HepG2 (cell line): ENCODE measurements at regions not wholly inside any gene's neighbourhood (a gene's known extent, or its start where the extent isn't known, plus 50 kb on each side); places are given as distances from the start of the nearest gene placed in this dataset.

Source experiments
- ATAC-seq: fragments of 200-7000 bp; cut with Tn5 transposase; 3 replicates; pipeline ENCODE4 v1.9.1; 2020; ENCODE audit warnings: mild to moderate bottlenecking, moderate library complexity
- BruUV-seq: library from RNA; stranded (reverse); fragments of 400-500 nt; replicated peaks from 2 replicates; lab custom pipeline; 2021; lab: Mats Ljungman, UMichigan
- CTCF ChIA-PET: fragments of 300-600 bp; formaldehyde crosslinking; extraction: SDS; loops from one replicate; lab custom pipeline; 2021; ENCODE audit warnings: low total read pairs, inconsistent platforms, low intra/inter-chr PET ratio; lab: Yijun Ruan, JAX
- POLR2A ChIA-PET: fragments of 350-600 bp; sonication (Branson Sonifier 250); formaldehyde crosslinking; loops from one replicate; lab custom pipeline; 2020; ENCODE audit warnings: antibody characterized with exemption, inconsistent platforms; lab: Yijun Ruan, JAX
- DNase-seq: peaks from one replicate; pipeline ENCODE4 v3.0.0-alpha.2; 2015; ENCODE audit warnings: low spot score
- FAIRE-seq: peaks from 3 replicates; lab custom pipeline; 2011; peaks lifted over from hg19 to GRCh38; lab: Jason Lieb, UNC
- H2AFZ ChIP-seq: one replicate; pipeline ENCODE4 v1.6.1; 2011; ENCODE audit warnings: low read length, inconsistent platforms
- H3K27ac ChIP-seq: fragments of 300-600 bp; 3 replicates; pipeline ENCODE4 v1.8.0; 2011; ENCODE audit warnings: mixed run types, mild to moderate bottlenecking, mixed read lengths, low read length, inconsistent platforms; ENCODE audit not compliant: insufficient read depth; ENCODE audit errors: extremely low read length
- H3K27me3 ChIP-seq, 2 experiments: fragments of 200-600 bp in 1 of 2; 2 replicates in 1 of 2; 3 replicates in 1 of 2; pipeline versions ENCODE4 v1.6.0 to v1.8.0; 2011; ENCODE audit warnings: low read length in 2 of 2, mild to moderate bottlenecking in 2 of 2, moderate library complexity in 2 of 2, inconsistent platforms in 1 of 2; ENCODE audit not compliant: insufficient read depth in 2 of 2, control insufficient read depth in 1 of 2
- H3K36me3 ChIP-seq, 2 experiments: fragments of 200-600 bp in 1 of 2; replicated peaks in 1 of 2; 2 replicates in 1 of 2; 3 replicates in 1 of 2; pipeline versions ENCODE4 v1.5.1 to v1.8.0; 2011; ENCODE audit warnings: low read length in 2 of 2, inconsistent platforms in 1 of 2; ENCODE audit not compliant: insufficient read depth in 2 of 2, control insufficient read depth in 1 of 2
- H3K4me1 ChIP-seq: 2 replicates; pipeline ENCODE4 v1.5.1; 2012; ENCODE audit warnings: low read length, inconsistent platforms; ENCODE audit not compliant: insufficient read depth
- H3K4me2 ChIP-seq: 2 replicates; pipeline ENCODE4 v1.6.0; 2011; ENCODE audit warnings: low read depth, low read length, inconsistent platforms
- H3K4me3 ChIP-seq, 3 experiments: fragments of 200-600 bp in 1 of 3; sonication (generic), shearing (Covaris generic) in 1 of 3; replicated peaks in 1 of 3; 2 replicates each; pipeline ENCODE4 v1.5.1; 2011 to 2016; ENCODE audit warnings: low read length in 3 of 3, inconsistent platforms in 2 of 3, low read depth in 2 of 3, mild to moderate bottlenecking in 2 of 3, control low read depth in 1 of 3, mixed read lengths in 1 of 3; ENCODE audit not compliant: insufficient read depth in 1 of 3
- H3K79me2 ChIP-seq: one replicate; pipeline ENCODE4 v1.6.1; 2011; ENCODE audit warnings: low read length, inconsistent platforms; ENCODE audit not compliant: insufficient read depth
- H3K9ac ChIP-seq: 2 replicates; pipeline ENCODE4 v1.6.0; 2011; ENCODE audit warnings: mild to moderate bottlenecking, low read depth, low read length, inconsistent platforms; ENCODE audit not compliant: insufficient read depth
- H3K9me3 ChIP-seq: 2 replicates; pipeline ENCODE4 v1.5.1; 2012; ENCODE audit warnings: mild to moderate bottlenecking, low read length
- H4K20me1 ChIP-seq: 2 replicates; pipeline ENCODE4 v1.6.0; 2011; ENCODE audit warnings: inconsistent platforms, mild to moderate bottlenecking, low read length, moderate library complexity; ENCODE audit not compliant: insufficient read depth
- FIP1L1 ChIP-seq: fragments of 200-400 bp; formaldehyde crosslinking; IDR thresholded peaks from 2 replicates; pipeline ENCODE4 v1.6.1; 2018; ENCODE audit warnings: low read depth, mild to moderate bottlenecking, low read length, moderate library complexity, borderline replicate concordance; ENCODE audit not compliant: insufficient read depth
- MAFG ChIP-seq: sonication (generic); formaldehyde crosslinking; IDR thresholded peaks from 2 replicates; pipeline ENCODE4 v1.5.1; 2020; ENCODE audit warnings: mild to moderate bottlenecking, missing genetic modification reagents
- PPARG ChIP-seq: conservative IDR thresholded peaks from 2 replicates; pipeline ENCODE4 v1.6.1; 2016; ENCODE audit warnings: missing biosample characterization, missing genetic modification reagents
- RCOR2 ChIP-seq: IDR thresholded peaks from 2 replicates; pipeline ENCODE4 v1.6.1; 2016; ENCODE audit warnings: missing biosample characterization, missing genetic modification reagents
- SP2 ChIP-seq: sonication (generic); formaldehyde crosslinking; IDR thresholded peaks from 2 replicates; pipeline ENCODE4 v1.5.1; 2020; ENCODE audit warnings: mild to moderate bottlenecking, missing genetic modification reagents
- XRCC5 ChIP-seq: fragments of 200-400 bp; formaldehyde crosslinking; optimal IDR thresholded peaks from 2 replicates; pipeline ENCODE3; 2017; ENCODE audit warnings: mild to moderate bottlenecking, low read length
- ZNF124 ChIP-seq: sonication (generic); formaldehyde crosslinking; IDR thresholded peaks from 2 replicates; pipeline ENCODE4 v1.4.0; 2020; ENCODE audit warnings: missing genetic modification reagents
- ZNF547 ChIP-seq: sonication (generic); formaldehyde crosslinking; IDR thresholded peaks from 2 replicates; pipeline ENCODE4 v1.5.1; 2020; ENCODE audit warnings: mild to moderate bottlenecking, missing genetic modification reagents
- WGBS: methylation state at CpG from one replicate; pipeline ENCODE4 v1.1.6; 2017; ENCODE audit warnings: low lambda C conversion rate; 5-methylcytosine and 5-hydroxymethylcytosine counted together
- in situ Hi-C: cut with HindIII; loops from 2 replicates; pipeline ENCODE4 v1.10.0; 2017; ENCODE audit warnings: low pct_unique_long_range_greater_than_20kb; ENCODE audit not compliant: extremely low pct_ligation_motif_present
- intact Hi-C: fragments of 100-400 bp; cut with micrococcal nuclease; formaldehyde crosslinking; loops from one replicate; pipeline ENCODE4 v1.10.0; 2022; ENCODE audit not compliant: unreplicated experiment
- TF ChIP-seq, protein P1 (sequence below): sonication (generic); formaldehyde crosslinking; conservative IDR thresholded peaks from 2 replicates; pipeline ENCODE4 v1.4.0; 2020; ENCODE audit warnings: missing genetic modification reagents
- TF ChIP-seq, protein P2 (sequence below): sonication (generic); formaldehyde crosslinking; IDR thresholded peaks from 2 replicates; pipeline ENCODE4 v1.4.0; 2020; ENCODE audit warnings: missing genetic modification reagents
- TF ChIP-seq, protein P3 (sequence below): sonication (generic); formaldehyde crosslinking; IDR thresholded peaks from 2 replicates; pipeline ENCODE4 v1.4.0; 2020; ENCODE audit warnings: missing genetic modification reagents

DNA sequence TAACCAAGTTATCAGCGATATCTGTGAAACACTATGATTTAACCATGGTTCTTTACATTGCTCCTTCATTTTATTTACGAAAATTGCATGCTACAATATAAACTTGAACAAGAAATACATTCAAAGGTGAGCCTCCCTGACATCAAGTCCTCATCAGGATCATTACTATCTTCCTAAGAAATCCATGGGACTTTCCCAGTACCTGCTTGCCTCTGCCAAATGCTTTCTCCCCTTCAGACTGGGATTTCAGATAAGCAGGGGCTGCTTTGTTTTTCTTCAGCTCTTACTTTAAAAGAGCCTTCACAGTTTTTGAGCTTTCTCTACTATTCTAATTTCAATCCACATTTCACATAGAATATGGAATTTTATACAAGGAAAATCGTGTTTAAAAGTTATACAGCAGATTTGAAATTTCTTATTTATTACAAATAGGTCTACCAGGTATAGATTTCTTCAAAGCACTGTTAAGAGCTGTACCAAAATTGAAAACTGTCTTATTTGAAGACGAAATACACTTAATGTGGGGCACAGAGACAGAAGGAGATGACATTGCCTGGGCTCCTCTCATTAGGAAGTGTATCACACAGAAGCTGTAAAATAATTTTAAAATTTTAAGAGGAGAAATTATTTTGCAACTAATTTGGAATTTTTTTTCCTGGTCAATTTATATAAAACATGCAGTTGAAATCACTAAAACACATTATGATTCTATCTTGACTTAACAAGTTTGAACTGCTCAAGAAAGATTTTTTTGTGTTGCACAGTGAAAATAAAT lies 615.0 kb upstream of the AGTR1 start:
- Histone ChIP-seq H3K79me2 (no peaks in the 10 kb centered on the region), H3K9ac (no peak overlapping the region), H3K36me3 (no peaks in the 10 kb centered on the region), H3K4me1 (no peaks in the 10 kb centered on the region), H2AFZ (no peak overlapping the region), H3K27ac (no peak overlapping the region), H3K4me2 (no peak overlapping the region), H3K27me3 (no peaks in the 10 kb centered on the region; a peak in 1 of 5 replicates), H3K4me3 (no peak overlapping the region), H4K20me1 (no peaks in the 10 kb centered on the region), H3K9me3 (no peaks in the 10 kb centered on the region)
- POLR2A ChIA-PET: no interaction called here
- intact Hi-C loops: no loop called here
- CTCF ChIA-PET: no interaction called here
- ATAC-seq: no peak
- in situ Hi-C loops: no loop called here
- no TSS peak for BruUV-seq
- no peak for FAIRE-seq
- DNase-seq: no peak
- TF ChIP-seq MAFG (CRISPR knock-in tag) (no peak), ZNF124 (CRISPR knock-in tag) (no peak), RCOR2 (CRISPR knock-in tag) (no peak), SP2 (no peak), PPARG (CRISPR knock-in tag) (no peak), ZNF547 (CRISPR knock-in tag) (no peak), XRCC5 (no peak), FIP1L1 (no peak)
- TF ChIP-seq, protein P1, sequence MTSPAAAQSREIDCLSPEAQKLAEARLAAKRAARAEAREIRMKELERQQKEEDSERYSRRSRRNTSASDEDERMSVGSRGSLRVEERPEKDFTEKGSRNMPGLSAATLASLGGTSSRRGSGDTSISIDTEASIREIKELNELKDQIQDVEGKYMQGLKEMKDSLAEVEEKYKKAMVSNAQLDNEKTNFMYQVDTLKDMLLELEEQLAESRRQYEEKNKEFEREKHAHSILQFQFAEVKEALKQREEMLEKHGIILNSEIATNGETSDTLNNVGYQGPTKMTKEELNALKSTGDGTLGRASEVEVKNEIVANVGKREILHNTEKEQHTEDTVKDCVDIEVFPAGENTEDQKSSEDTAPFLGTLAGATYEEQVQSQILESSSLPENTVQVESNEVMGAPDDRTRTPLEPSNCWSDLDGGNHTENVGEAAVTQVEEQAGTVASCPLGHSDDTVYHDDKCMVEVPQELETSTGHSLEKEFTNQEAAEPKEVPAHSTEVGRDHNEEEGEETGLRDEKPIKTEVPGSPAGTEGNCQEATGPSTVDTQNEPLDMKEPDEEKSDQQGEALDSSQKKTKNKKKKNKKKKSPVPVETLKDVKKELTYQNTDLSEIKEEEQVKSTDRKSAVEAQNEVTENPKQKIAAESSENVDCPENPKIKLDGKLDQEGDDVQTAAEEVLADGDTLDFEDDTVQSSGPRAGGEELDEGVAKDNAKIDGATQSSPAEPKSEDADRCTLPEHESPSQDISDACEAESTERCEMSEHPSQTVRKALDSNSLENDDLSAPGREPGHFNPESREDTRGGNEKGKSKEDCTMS: no peak
- TF ChIP-seq, protein P2, sequence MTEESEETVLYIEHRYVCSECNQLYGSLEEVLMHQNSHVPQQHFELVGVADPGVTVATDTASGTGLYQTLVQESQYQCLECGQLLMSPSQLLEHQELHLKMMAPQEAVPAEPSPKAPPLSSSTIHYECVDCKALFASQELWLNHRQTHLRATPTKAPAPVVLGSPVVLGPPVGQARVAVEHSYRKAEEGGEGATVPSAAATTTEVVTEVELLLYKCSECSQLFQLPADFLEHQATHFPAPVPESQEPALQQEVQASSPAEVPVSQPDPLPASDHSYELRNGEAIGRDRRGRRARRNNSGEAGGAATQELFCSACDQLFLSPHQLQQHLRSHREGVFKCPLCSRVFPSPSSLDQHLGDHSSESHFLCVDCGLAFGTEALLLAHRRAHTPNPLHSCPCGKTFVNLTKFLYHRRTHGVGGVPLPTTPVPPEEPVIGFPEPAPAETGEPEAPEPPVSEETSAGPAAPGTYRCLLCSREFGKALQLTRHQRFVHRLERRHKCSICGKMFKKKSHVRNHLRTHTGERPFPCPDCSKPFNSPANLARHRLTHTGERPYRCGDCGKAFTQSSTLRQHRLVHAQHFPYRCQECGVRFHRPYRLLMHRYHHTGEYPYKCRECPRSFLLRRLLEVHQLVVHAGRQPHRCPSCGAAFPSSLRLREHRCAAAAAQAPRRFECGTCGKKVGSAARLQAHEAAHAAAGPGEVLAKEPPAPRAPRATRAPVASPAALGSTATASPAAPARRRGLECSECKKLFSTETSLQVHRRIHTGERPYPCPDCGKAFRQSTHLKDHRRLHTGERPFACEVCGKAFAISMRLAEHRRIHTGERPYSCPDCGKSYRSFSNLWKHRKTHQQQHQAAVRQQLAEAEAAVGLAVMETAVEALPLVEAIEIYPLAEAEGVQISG (CRISPR knock-in tag): no peak
- TF ChIP-seq, protein P3, sequence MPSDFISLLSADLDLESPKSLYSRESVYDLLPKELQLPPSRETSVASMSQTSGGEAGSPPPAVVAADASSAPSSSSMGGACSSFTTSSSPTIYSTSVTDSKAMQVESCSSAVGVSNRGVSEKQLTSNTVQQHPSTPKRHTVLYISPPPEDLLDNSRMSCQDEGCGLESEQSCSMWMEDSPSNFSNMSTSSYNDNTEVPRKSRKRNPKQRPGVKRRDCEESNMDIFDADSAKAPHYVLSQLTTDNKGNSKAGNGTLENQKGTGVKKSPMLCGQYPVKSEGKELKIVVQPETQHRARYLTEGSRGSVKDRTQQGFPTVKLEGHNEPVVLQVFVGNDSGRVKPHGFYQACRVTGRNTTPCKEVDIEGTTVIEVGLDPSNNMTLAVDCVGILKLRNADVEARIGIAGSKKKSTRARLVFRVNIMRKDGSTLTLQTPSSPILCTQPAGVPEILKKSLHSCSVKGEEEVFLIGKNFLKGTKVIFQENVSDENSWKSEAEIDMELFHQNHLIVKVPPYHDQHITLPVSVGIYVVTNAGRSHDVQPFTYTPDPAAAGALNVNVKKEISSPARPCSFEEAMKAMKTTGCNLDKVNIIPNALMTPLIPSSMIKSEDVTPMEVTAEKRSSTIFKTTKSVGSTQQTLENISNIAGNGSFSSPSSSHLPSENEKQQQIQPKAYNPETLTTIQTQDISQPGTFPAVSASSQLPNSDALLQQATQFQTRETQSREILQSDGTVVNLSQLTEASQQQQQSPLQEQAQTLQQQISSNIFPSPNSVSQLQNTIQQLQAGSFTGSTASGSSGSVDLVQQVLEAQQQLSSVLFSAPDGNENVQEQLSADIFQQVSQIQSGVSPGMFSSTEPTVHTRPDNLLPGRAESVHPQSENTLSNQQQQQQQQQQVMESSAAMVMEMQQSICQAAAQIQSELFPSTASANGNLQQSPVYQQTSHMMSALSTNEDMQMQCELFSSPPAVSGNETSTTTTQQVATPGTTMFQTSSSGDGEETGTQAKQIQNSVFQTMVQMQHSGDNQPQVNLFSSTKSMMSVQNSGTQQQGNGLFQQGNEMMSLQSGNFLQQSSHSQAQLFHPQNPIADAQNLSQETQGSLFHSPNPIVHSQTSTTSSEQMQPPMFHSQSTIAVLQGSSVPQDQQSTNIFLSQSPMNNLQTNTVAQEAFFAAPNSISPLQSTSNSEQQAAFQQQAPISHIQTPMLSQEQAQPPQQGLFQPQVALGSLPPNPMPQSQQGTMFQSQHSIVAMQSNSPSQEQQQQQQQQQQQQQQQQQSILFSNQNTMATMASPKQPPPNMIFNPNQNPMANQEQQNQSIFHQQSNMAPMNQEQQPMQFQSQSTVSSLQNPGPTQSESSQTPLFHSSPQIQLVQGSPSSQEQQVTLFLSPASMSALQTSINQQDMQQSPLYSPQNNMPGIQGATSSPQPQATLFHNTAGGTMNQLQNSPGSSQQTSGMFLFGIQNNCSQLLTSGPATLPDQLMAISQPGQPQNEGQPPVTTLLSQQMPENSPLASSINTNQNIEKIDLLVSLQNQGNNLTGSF: no peak
- under 1% methylated on average over 4 of the region's 4 CpGs for WGBS
